ENCODE measurements at regions not wholly inside any gene's neighbourhood (a gene's known extent, or its start where the extent isn't known, plus 50 kb on each side); places are given as distances from the start of the nearest gene placed in this dataset.
"Not testable (repeated sequence)": the region's sequence is repeated elsewhere in the genome, so short reads cannot be mapped to it uniquely, and the experiment has no call there.

DNA sequence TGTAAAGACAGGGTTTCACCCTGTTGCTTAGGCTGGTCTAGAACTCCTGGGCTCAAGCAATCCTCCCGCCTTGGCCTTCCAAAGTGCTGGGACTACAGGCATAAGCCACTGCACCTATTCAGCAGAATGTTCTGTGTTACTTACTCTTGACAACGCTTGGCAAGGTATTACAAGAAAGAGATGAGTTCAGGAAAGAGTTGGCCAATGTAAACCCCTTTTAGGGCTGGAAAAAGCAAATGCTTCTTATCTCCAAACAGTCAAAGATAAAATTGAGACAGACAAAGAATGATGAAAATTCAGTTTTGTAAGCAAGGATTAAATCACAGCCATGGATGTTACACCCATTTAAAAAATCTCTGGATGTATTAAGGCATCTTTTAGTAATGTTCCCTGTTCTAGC is 114.0 kb upstream of the PODXL start:
- Histone ChIP-seq H3K27ac (no peak overlapping the region), H3K4me1 (no peaks in the 10 kb centered on the region), H3K9me3 (no peaks in the 10 kb centered on the region), H3K36me3 (no peaks in the 10 kb centered on the region), H3K4me3 (no peak overlapping the region), H3K27me3 (peaks cover 7% of the 10 kb centered on the region)
- no peak for DNase-seq (ENCODE audit: low spot score in 2 of 2)
- WGBS = 83% methylated on average over 2 of the region's 2 CpGs
- TF ChIP-seq, protein P1, sequence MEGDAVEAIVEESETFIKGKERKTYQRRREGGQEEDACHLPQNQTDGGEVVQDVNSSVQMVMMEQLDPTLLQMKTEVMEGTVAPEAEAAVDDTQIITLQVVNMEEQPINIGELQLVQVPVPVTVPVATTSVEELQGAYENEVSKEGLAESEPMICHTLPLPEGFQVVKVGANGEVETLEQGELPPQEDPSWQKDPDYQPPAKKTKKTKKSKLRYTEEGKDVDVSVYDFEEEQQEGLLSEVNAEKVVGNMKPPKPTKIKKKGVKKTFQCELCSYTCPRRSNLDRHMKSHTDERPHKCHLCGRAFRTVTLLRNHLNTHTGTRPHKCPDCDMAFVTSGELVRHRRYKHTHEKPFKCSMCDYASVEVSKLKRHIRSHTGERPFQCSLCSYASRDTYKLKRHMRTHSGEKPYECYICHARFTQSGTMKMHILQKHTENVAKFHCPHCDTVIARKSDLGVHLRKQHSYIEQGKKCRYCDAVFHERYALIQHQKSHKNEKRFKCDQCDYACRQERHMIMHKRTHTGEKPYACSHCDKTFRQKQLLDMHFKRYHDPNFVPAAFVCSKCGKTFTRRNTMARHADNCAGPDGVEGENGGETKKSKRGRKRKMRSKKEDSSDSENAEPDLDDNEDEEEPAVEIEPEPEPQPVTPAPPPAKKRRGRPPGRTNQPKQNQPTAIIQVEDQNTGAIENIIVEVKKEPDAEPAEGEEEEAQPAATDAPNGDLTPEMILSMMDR (IDR thresholded peaks at IDR 0.05) = no peak
- TF ChIP-seq EP300 (IDR thresholded peaks at IDR 0.05) = no peak
- TF ChIP-seq POLR2A (IDR thresholded peaks at IDR 0.05) = no peak
- no peak for TF ChIP-seq POLR2AphosphoS5 (IDR thresholded peaks at IDR 0.05)

DNA sequence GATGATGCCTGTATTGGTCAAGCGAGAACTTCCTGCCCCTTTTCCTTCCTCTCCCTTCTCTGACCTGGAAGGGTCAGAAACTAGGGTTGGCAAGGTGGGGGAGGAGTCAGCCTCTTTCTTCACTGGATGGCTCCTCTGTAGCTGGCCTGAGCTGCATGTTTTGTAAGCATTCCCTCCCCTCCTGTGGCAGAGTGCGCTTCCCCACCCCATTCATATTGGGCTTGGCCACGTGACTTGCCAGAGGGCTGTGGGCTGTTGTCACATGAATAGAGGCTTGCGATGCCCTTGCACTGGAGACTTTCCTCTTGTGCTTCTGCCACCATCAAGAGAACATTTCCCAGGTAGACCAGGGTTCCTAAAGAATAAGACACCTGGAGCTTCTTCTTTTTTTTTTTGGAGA is 111.3 kb upstream of the PODXL start:
- H3K4me3 ChIP-seq = no peak overlapping the region
- peaks cover under 1% of the 10 kb centered on the region for H3K27me3 ChIP-seq
- H3K36me3 ChIP-seq = no peaks in the 10 kb centered on the region
- TF ChIP-seq, protein P1 (IDR thresholded peaks at IDR 0.05) = no peak
- TF ChIP-seq POLR2A (IDR thresholded peaks at IDR 0.05) = no peak
- TF ChIP-seq POLR2AphosphoS5 (IDR thresholded peaks at IDR 0.05) = no peak
- no peak for TF ChIP-seq EP300 (IDR thresholded peaks at IDR 0.05)
- WGBS = 73% methylated on average over 4 of the region's 4 CpGs
- no peak overlapping the region for H3K27ac ChIP-seq
- H3K4me1 ChIP-seq = no peaks in the 10 kb centered on the region
- H3K9me3 ChIP-seq = no peaks in the 10 kb centered on the region
- DNase-seq (ENCODE audit: low spot score in 2 of 2) = no peak

DNA sequence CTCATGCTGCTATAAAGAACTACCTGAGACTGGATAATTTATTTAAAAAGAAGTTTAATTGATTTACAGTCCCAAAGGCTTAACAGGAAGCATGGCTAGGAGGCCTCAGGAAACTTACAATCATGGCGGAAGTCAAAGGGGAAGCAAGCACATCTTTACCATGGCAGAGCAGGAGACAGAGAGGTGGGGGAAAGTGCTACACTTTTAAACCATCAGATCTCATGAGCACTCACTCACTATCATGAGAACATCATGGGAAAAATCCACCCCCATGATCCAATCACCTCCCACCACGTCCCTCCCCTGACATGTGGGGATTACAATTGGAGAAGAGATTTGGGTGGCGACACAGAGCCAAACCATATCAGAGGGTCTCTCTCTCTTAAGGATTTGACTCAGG is 108.6 kb upstream of the PODXL start:
- Histone ChIP-seq H3K27me3 (no peaks in the 10 kb centered on the region), H3K4me3 (no peak overlapping the region), H3K27ac (no peak overlapping the region), H3K4me1 (no peaks in the 10 kb centered on the region), H3K36me3 (no peaks in the 10 kb centered on the region), H3K9me3 (no peaks in the 10 kb centered on the region)
- DNase-seq (ENCODE audit: low spot score in 2 of 2) = no peak
- WGBS = 87% methylated on average over 3 of the region's 3 CpGs
- no peak for TF ChIP-seq POLR2AphosphoS5 (IDR thresholded peaks at IDR 0.05)
- no peak for TF ChIP-seq EP300 (IDR thresholded peaks at IDR 0.05)
- TF ChIP-seq POLR2A (IDR thresholded peaks at IDR 0.05) = no peak
- TF ChIP-seq, protein P1 (IDR thresholded peaks at IDR 0.05) = no peak

DNA sequence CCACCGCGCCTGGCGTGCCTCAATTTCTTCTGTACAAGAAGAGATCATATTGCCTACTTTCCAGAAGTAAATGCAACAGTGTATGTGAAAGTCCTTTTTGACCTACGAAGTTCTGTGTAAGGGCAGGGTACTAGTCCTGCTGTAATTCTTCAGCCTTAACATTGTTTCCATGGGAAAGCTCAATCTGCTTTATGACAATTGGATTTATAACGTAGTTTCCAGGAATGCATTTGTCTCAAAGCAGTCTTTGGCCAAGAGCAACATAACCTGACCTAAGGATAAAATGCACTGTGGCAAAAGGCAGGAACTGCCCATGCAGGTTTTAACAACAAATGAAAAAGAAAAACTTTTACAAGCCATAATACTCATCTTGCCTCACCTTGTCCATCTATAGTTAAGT is 108.1 kb upstream of the PODXL start:
- H3K4me1 ChIP-seq = no peaks in the 10 kb centered on the region
- 82% methylated on average over 5 of the region's 5 CpGs for WGBS
- H3K27ac ChIP-seq = no peak overlapping the region
- TF ChIP-seq POLR2A (IDR thresholded peaks at IDR 0.05) (no peak), EP300 (IDR thresholded peaks at IDR 0.05) (no peak), POLR2AphosphoS5 (IDR thresholded peaks at IDR 0.05) (no peak)
- TF ChIP-seq, protein P1 (IDR thresholded peaks at IDR 0.05) = no peak
- H3K27me3 ChIP-seq = no peaks in the 10 kb centered on the region
- no peaks in the 10 kb centered on the region for H3K36me3 ChIP-seq
- H3K9me3 ChIP-seq = no peaks in the 10 kb centered on the region
- no peak overlapping the region for H3K4me3 ChIP-seq
- DNase-seq (ENCODE audit: low spot score in 2 of 2) = no peak

DNA sequence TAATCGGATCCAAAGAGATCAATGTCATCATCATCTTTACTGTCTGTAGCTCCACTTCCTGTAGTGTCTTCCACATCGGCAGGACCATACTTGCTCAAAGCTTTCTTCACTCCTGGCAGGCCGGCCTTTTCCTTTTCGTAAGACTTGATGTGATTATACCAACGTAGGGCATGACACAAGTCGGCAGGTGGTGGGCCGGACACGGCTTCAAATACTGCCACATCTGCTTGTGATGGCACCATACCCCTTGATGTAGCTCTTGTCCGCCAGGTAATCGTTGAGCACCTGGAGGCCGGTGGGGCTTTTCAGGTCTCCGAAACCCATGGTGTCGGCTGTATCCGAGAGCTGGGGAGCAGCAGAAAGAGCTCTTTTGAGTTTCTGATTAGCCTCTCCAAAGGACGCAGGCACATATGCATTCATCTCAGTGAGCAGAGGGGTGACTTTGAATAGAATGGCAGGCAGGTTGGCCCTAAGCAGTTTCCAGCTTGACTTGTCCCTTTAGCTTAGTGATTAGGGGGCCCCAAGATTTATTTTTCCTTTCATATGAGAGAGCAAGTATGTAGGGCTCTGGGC is 106.0 kb upstream of the PODXL start:
- not testable (repeated sequence) for H3K4me1 ChIP-seq; H3K4me3 ChIP-seq; H3K27ac ChIP-seq; DNase-seq (ENCODE audit: low spot score in 2 of 2); H3K36me3 ChIP-seq; H3K27me3 ChIP-seq; H3K9me3 ChIP-seq
- WGBS = 78% methylated on average over 15 of the region's 15 CpGs

DNA sequence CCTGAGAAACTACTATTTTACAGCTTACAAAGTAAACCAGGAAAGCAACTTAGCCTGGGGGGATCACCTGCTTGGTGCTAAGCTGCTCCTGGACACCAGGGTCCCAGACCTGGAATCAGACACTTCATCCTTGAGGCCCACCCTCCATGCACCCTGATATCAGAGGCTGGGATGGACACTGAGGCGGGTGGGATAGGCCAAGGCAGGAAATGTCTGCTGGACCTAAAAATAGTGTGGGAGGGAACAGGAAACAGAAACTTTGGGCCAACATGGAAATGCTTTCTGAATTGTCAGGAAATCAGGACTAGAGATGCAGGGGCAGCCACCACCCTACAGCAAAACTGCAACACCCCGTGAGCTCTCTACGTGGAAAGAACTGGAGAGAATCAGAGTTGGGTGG is 101.5 kb upstream of the PODXL start:
- Histone ChIP-seq H3K4me1 (no peaks in the 10 kb centered on the region), H3K36me3 (no peaks in the 10 kb centered on the region), H3K4me3 (no peak overlapping the region), H3K27ac (no peak overlapping the region), H3K27me3 (no peaks in the 10 kb centered on the region), H3K9me3 (no peaks in the 10 kb centered on the region)
- no peak for TF ChIP-seq EP300 (IDR thresholded peaks at IDR 0.05)
- no peak for TF ChIP-seq POLR2AphosphoS5 (IDR thresholded peaks at IDR 0.05)
- TF ChIP-seq POLR2A (IDR thresholded peaks at IDR 0.05) = no peak
- TF ChIP-seq, protein P1 (IDR thresholded peaks at IDR 0.05) = no peak
- no peak for DNase-seq (ENCODE audit: low spot score in 2 of 2)
- 58% methylated on average over 3 of the region's 3 CpGs for WGBS
